ENCODE measurements at regions not wholly inside any gene's neighbourhood (a gene's known extent, or its start where the extent isn't known, plus 50 kb on each side); places are given as distances from the start of the nearest gene placed in this dataset.
"Not testable (repeated sequence)": the region's sequence is repeated elsewhere in the genome, so short reads cannot be mapped to it uniquely, and the experiment has no call there.

GRCh38 chr1:163983097-163983496 is 575.9 kb upstream of the PBX1 start:
- Histone ChIP-seq H3K27ac (no peak overlapping the region), H3K27me3 (no peaks in the 10 kb centered on the region), H3K4me3 (no peak overlapping the region), H3K4me1 (no peaks in the 10 kb centered on the region), H3K36me3 (no peaks in the 10 kb centered on the region), H3K9me3 (peaks cover 0 to 2% of the 10 kb centered on the region in 2 donors)
- ATAC-seq (no peak), DNase-seq (no peak)
- intact Hi-C loops (cut with DNase I): no loop called here
- TF ChIP-seq, protein P1, sequence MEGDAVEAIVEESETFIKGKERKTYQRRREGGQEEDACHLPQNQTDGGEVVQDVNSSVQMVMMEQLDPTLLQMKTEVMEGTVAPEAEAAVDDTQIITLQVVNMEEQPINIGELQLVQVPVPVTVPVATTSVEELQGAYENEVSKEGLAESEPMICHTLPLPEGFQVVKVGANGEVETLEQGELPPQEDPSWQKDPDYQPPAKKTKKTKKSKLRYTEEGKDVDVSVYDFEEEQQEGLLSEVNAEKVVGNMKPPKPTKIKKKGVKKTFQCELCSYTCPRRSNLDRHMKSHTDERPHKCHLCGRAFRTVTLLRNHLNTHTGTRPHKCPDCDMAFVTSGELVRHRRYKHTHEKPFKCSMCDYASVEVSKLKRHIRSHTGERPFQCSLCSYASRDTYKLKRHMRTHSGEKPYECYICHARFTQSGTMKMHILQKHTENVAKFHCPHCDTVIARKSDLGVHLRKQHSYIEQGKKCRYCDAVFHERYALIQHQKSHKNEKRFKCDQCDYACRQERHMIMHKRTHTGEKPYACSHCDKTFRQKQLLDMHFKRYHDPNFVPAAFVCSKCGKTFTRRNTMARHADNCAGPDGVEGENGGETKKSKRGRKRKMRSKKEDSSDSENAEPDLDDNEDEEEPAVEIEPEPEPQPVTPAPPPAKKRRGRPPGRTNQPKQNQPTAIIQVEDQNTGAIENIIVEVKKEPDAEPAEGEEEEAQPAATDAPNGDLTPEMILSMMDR (IDR thresholded peaks at IDR 0.05): no peak

GRCh38 chr1:163985700-163986099 is 573.3 kb upstream of the PBX1 start:
- TF ChIP-seq, protein P1 (IDR thresholded peaks at IDR 0.05): no peak
- Histone ChIP-seq H3K36me3 (no peaks in the 10 kb centered on the region), H3K4me1 (no peaks in the 10 kb centered on the region), H3K27ac (no peak overlapping the region), H3K9me3 (peaks cover 0 to 9% of the 10 kb centered on the region in 2 donors), H3K27me3 (no peaks in the 10 kb centered on the region), H3K4me3 (no peak overlapping the region)
- ATAC-seq (no peak), DNase-seq (no peak)
- intact Hi-C loops (cut with DNase I): no loop called here

GRCh38 chr1:163999131-163999530 is 559.9 kb upstream of the PBX1 start:
- peaks cover 0 to 49% of the 10 kb centered on the region in 2 donors for H3K9me3 ChIP-seq
- TF ChIP-seq, protein P1 (IDR thresholded peaks at IDR 0.05): no peak
- intact Hi-C loops (cut with DNase I): no loop called here
- no peak for DNase-seq
- ATAC-seq: no peak
- H3K4me3 ChIP-seq: no peak overlapping the region
- no peaks in the 10 kb centered on the region for H3K4me1 ChIP-seq
- H3K36me3 ChIP-seq: no peaks in the 10 kb centered on the region
- no peaks in the 10 kb centered on the region for H3K27me3 ChIP-seq
- no peak overlapping the region for H3K27ac ChIP-seq

DNA sequence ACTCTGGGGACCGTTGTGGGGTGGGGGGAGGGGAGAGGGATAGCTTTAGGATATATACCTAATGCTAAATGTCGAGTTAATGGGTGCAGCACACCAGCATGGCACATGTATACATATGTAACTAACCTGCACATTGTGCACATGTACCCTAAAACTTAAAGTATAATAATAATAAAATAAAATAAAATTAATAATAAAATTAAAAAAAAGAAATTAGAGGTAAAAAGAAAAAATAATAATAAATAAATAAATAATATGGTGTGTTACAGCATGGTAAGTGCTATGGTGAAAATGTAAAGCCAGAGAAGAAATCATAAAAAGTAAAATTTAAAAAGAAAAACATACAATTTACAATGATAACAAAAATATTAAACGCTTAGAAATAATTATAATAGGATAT is 552.8 kb upstream of the PBX1 start:
- DNase-seq; H3K4me1 ChIP-seq; H3K36me3 ChIP-seq; H3K27ac ChIP-seq; intact Hi-C loops (cut with DNase I); ATAC-seq; H3K27me3 ChIP-seq; H3K4me3 ChIP-seq: not testable (repeated sequence)
- peaks cover 0 to 36% of the 10 kb centered on the region in 2 donors for H3K9me3 ChIP-seq

GRCh38 chr1:164006621-164007020 is 552.4 kb upstream of the PBX1 start:
- TF ChIP-seq, protein P1 (IDR thresholded peaks at IDR 0.05): no peak
- Histone ChIP-seq H3K27me3 (no peaks in the 10 kb centered on the region), H3K9me3 (peaks cover 0 to 36% of the 10 kb centered on the region in 2 donors), H3K27ac (no peak overlapping the region), H3K4me3 (no peak overlapping the region), H3K36me3 (no peaks in the 10 kb centered on the region), H3K4me1 (no peaks in the 10 kb centered on the region)
- no peak for DNase-seq
- intact Hi-C loops (cut with DNase I): no loop called here
- no peak for ATAC-seq

DNA sequence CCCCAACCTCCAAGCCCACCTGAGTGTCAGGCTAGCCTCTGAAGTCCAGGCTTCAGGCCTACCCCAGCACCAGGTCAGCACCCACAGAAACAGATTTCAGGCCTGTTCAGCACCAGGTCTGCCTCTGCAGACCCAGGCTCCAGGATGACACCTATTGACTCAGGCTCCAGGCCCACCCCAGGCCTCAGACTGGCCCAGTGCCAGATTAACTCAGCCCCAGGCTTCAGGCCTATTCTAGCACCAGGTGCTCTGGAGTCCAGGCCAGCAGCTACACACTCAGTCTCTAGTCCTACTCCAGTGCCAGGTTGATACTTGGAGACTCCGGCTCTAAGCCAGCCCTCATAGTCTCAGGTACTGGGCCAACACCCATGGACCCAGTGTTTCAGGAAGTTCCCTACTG is 541.7 kb upstream of the PBX1 start:
- ATAC-seq (no peak), DNase-seq (no peak)
- TF ChIP-seq, protein P1 (IDR thresholded peaks at IDR 0.05): no peak
- Histone ChIP-seq H3K36me3 (no peaks in the 10 kb centered on the region), H3K27me3 (no peaks in the 10 kb centered on the region), H3K9me3 (peaks cover 0 to 21% of the 10 kb centered on the region in 2 donors), H3K4me1 (no peaks in the 10 kb centered on the region), H3K4me3 (no peak overlapping the region), H3K27ac (no peak overlapping the region)
- intact Hi-C loops (cut with DNase I): no loop called here

All from left lung (tissue), 4 donors.